ENCODE measurements at regions not wholly inside any gene's neighbourhood (a gene's known extent, or its start where the extent isn't known, plus 50 kb on each side); places are given as distances from the start of the nearest gene placed in this dataset.
"Not testable (repeated sequence)": the region's sequence is repeated elsewhere in the genome, so short reads cannot be mapped to it uniquely, and the experiment has no call there.

DNA sequence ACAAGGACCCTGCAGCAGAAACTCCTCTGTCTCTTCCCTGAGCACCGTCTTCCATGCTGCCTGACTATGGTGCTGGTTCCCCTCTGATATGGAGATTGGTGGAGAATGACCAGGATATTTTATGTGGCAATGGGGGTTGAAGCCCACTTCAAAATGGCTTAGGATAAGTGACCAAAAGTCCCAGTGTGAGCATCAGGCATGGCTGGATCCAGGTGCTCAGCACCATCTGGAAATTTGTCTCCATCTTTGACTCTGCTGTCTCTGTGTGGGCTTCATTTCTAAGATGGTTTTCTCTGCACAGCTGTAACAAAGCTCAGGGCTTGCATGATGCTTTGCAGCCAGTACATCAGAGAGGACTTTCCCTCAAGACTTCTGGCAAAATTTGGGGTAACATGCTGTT lies 61.1 kb upstream of the SAMD11 start:
- Mint-ChIP-seq H3K27me3 (peaks cover 26% of the 10 kb centered on the region), H3K4me1 (peaks cover 13% of the 10 kb centered on the region)
- CTCF ChIA-PET; H3K4me3 Mint-ChIP-seq; POLR2A ChIA-PET; H3K36me3 Mint-ChIP-seq (ENCODE audit: low read depth); DNase-seq; H3K9me3 Mint-ChIP-seq; H3K27ac Mint-ChIP-seq: not testable (repeated sequence)

DNA sequence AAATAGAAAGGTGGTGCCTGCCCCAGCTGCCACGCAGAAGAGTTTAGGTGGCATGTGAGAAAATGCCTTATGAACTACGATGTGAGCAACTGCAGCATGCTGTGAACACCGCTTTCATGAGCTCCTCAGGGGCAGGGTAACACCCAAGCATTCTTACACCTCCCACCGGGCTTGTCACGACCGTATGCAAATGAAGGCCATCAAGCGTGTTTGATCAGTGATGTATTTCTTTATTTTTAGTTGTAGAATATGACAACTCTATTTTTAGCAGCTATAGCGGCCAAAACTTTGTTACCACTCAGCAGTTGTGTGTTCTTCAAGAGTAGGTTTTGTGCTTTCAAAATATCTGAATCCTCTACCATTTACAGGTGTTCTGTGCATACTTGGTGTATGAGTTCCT lies 58.1 kb upstream of the SAMD11 start:
- H3K27ac Mint-ChIP-seq; POLR2A ChIA-PET; H3K9me3 Mint-ChIP-seq; DNase-seq; CTCF ChIA-PET; H3K4me3 Mint-ChIP-seq; H3K36me3 Mint-ChIP-seq (ENCODE audit: low read depth): not testable (repeated sequence)
- Mint-ChIP-seq H3K27me3 (peaks cover 34% of the 10 kb centered on the region), H3K4me1 (peaks cover 11% of the 10 kb centered on the region)

DNA sequence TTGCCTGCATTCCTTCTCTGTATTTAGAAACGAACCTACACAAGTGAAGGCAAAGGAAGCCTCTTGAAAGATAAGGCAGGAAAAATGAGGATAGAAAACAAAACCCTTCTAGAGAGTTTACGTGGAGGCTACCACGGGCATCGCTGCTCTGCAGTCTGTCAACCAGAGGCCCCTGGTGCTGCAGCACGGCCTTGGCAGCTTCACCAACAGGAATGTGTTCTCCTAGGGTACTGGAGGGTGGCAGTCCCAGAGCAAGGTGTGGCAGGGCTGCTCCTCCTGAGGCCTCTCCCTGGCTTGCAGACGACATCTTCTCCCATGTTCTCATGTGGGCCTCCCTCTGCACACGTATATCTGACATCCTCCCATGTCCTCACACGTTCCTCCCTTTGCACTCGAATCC lies 57.6 kb upstream of the SAMD11 start:
- no peak overlapping the region for H3K27ac Mint-ChIP-seq
- POLR2A ChIA-PET: no interaction called here
- H3K9me3 Mint-ChIP-seq: no peaks in the 10 kb centered on the region
- no peak for DNase-seq
- CTCF ChIA-PET: no interaction called here
- H3K4me3 Mint-ChIP-seq: no peak overlapping the region
- no peaks in the 10 kb centered on the region for H3K36me3 Mint-ChIP-seq (ENCODE audit: low read depth)
- H3K4me1 Mint-ChIP-seq: peaks cover 11% of the 10 kb centered on the region
- H3K27me3 Mint-ChIP-seq: peaks cover 32% of the 10 kb centered on the region

DNA sequence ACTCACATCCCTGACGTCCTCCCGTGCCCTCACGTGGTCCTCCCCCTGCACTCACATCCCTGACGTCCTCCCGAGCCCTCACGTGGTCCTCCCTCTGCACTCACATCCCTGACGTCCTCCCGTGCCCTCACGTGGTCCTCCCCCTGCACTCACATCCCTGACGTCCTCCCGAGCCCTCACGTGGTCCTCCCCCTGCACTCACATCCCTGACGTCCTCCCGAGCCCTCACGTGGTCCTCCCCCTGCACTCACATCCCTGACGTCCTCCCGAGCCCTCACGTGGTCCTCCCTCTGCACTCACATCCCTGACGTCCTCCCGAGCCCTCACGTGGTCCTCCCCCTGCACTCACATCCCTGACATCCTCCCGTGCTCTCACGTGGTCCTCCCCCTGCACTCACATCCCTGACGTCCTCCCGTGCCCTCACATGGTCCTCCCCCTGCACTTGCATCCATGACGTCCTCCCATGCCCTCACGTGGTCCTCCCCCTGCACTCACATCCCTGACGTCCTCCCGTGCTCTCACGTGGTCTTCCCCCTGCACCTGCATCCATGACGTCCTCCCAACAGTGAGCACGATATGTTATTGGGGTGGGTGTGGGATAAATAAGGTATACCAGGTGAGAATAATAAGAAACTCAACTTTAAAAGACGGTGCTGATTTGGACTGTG lies 57.0 kb upstream of the SAMD11 start:
- Mint-ChIP-seq H3K27me3 (peaks cover 34% of the 10 kb centered on the region), H3K4me1 (peaks cover 11% of the 10 kb centered on the region)

DNA sequence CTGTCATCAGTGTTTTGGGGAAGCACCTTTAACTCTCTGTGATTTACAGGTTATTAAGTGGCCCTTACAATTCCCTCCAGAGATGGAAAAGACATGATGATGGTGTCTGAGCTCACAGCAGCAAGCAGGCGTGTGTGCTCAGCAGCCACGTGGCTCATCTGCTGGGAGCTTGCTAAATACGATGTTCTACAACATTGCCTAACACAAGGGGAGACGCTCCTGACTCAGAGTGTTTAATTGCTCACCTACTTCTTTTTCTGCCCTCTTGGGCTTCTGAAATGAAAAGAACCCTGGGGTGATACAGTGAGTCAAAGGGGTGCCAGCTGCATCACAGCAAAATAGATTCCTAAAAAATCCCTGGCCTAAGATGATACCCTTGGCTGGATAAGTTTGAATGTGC lies 56.2 kb upstream of the SAMD11 start:
- DNase-seq; H3K4me3 Mint-ChIP-seq; H3K9me3 Mint-ChIP-seq; POLR2A ChIA-PET; H3K27ac Mint-ChIP-seq; CTCF ChIA-PET; H3K36me3 Mint-ChIP-seq (ENCODE audit: low read depth): not testable (repeated sequence)
- H3K4me1 Mint-ChIP-seq: peaks cover 11% of the 10 kb centered on the region
- peaks cover 30% of the 10 kb centered on the region for H3K27me3 Mint-ChIP-seq

More for the DNA sequence above, 57.0 kb upstream of the SAMD11 start:
- H3K36me3 Mint-ChIP-seq (ENCODE audit: low read depth); H3K9me3 Mint-ChIP-seq; POLR2A ChIA-PET; CTCF ChIA-PET; H3K27ac Mint-ChIP-seq; H3K4me3 Mint-ChIP-seq; DNase-seq: not testable (repeated sequence)

DNA sequence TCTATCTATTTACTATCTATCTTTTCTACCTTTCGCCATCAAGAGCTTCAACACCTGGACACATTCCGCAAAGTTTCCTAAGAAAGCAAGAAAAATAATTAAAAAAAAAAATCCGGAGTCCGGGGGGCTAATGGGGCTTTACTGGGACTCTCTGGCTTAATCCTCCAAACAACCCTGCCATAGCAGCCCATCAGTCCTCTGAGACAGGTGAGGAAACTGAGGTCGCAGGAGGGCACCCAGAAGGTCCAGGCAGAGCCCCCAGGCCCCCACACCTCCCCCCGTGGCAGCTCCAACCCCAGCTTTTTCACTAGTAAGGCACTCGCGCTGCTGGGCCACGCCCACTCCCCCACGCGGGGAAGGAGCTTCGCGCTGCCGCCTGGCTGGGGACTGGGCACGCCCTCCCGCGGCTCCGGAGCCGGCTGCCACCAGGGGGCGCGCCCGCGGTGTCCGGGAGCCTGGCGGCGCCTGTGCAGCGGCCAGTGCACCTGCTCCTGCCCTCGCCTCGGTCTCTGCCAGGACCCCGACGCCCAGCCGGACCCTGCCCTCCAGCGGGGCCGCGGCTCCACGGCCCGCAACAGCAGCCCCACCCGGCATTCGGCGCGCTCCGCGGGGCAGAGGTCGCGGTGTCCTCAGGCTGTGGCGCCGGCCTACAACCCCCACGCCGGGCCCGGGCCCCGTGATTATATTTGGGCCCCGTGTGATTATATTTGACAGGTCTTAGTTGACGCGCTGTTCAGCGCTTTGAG lies 54.1 kb upstream of the SAMD11 start:
- CTCF ChIA-PET: interaction anchor here (0.9 to 1.2 kb wide), 4 partner anchors 20 to 44 kb away, joined by 3 to 4 read pairs (median 3); no protein-coding TSS in a partner anchor
- H3K4me3 Mint-ChIP-seq: no peak overlapping the region
- no peaks in the 10 kb centered on the region for H3K36me3 Mint-ChIP-seq (ENCODE audit: low read depth)

More for the DNA sequence above, 54.1 kb upstream of the SAMD11 start:
- Mint-ChIP-seq H3K9me3 (no peaks in the 10 kb centered on the region), H3K27ac (no peak overlapping the region), H3K27me3 (peaks cover 26% of the 10 kb centered on the region), H3K4me1 (peaks cover 11% of the 10 kb centered on the region)
- DNase-seq: peak; percentile 82
- POLR2A ChIA-PET: no interaction called here
